Loucy (cell line): ENCODE measurements at regions not wholly inside any gene's neighbourhood (a gene's known extent, or its start where the extent isn't known, plus 50 kb on each side); places are given as distances from the start of the nearest gene placed in this dataset.
A peak's percentile ranks its signal among the peaks of the same experiment; 100 is the strongest.

Experiments
- H2AFZ ChIP-seq: fragments of 200-600 bp; sonication (generic); 2 replicates; pipeline ENCODE4 v1.6.0; 2016; ENCODE audit warnings: antibody characterized with exemption, mild to moderate bottlenecking, low read length, moderate library complexity
- H3F3A ChIP-seq: fragments of 200-600 bp; 2 replicates; pipeline ENCODE4 v1.6.0; 2016; ENCODE audit warnings: antibody characterized with exemption, low read depth, mild to moderate bottlenecking
- H3K27me3 ChIP-seq: fragments of 200-600 bp; sonication (generic); 2 replicates; pipeline ENCODE4 v1.6.1; 2014; ENCODE audit warnings: low read length, mild to moderate bottlenecking; ENCODE audit not compliant: insufficient read depth, poor library complexity, severe bottlenecking
- H3K36me3 ChIP-seq: fragments of 200-600 bp; sonication (generic); 2 replicates; pipeline ENCODE4 v1.6.1; 2016; ENCODE audit warnings: low read length; ENCODE audit not compliant: insufficient read depth
- H3K4me1 ChIP-seq: fragments of 200-600 bp; sonication (generic); 2 replicates; pipeline ENCODE4 v1.5.1; 2014; ENCODE audit warnings: low read length, mild to moderate bottlenecking; ENCODE audit not compliant: insufficient read depth, poor library complexity, severe bottlenecking
- H3K4me2 ChIP-seq: fragments of 200-600 bp; sonication (generic); 2 replicates; pipeline ENCODE4 v1.6.0; 2014; ENCODE audit warnings: antibody characterized with exemption, low read length, low read depth, mild to moderate bottlenecking; ENCODE audit not compliant: poor library complexity, severe bottlenecking
- H3K4me3 ChIP-seq: fragments of 200-600 bp; sonication (generic); 2 replicates; pipeline ENCODE4 v1.5.1; 2014; ENCODE audit warnings: low read length, mild to moderate bottlenecking, mixed read lengths; ENCODE audit not compliant: poor library complexity, severe bottlenecking
- H3K79me2 ChIP-seq: fragments of 200-600 bp; sonication (generic); 2 replicates; pipeline ENCODE4 v1.6.1; 2014; ENCODE audit warnings: low read length; ENCODE audit not compliant: insufficient read depth
- H3K9ac ChIP-seq: fragments of 200-600 bp; sonication (generic); 2 replicates; pipeline ENCODE4 v1.6.0; 2014; ENCODE audit warnings: mild to moderate bottlenecking, low read depth, low read length, moderate library complexity; ENCODE audit not compliant: poor library complexity, severe bottlenecking
- H3K9me2 ChIP-seq: fragments of 200-600 bp; sonication (generic); replicated peaks from 2 replicates; pipeline ENCODE4 v1.6.1; 2016; ENCODE audit warnings: low read depth, low read length, mixed read lengths
- H3K9me3 ChIP-seq: fragments of 200-600 bp; sonication (generic); 2 replicates; pipeline ENCODE4 v1.6.1; 2014; ENCODE audit warnings: mild to moderate bottlenecking, antibody characterized with exemption, low read length, low read depth; ENCODE audit not compliant: insufficient read depth
- H4K20me1 ChIP-seq: fragments of 200-600 bp; sonication (generic); 2 replicates; pipeline ENCODE4 v1.6.0; 2014; ENCODE audit warnings: antibody characterized with exemption, low read length, mild to moderate bottlenecking; ENCODE audit not compliant: insufficient read depth, poor library complexity, severe bottlenecking
- CTCF ChIP-seq: fragments of 200-600 bp; sonication (generic); conservative IDR thresholded peaks from 2 replicates; pipeline ENCODE4 v1.5.1; 2014; ENCODE audit warnings: mild to moderate bottlenecking, antibody characterized with exemption, low read length
- EZH2phosphoT487 ChIP-seq: fragments of 200-600 bp; IDR thresholded peaks from 2 replicates; pipeline ENCODE4 v1.6.1; 2018; ENCODE audit warnings: antibody characterized with exemption, mild to moderate bottlenecking, moderate library complexity, borderline replicate concordance

DNA sequence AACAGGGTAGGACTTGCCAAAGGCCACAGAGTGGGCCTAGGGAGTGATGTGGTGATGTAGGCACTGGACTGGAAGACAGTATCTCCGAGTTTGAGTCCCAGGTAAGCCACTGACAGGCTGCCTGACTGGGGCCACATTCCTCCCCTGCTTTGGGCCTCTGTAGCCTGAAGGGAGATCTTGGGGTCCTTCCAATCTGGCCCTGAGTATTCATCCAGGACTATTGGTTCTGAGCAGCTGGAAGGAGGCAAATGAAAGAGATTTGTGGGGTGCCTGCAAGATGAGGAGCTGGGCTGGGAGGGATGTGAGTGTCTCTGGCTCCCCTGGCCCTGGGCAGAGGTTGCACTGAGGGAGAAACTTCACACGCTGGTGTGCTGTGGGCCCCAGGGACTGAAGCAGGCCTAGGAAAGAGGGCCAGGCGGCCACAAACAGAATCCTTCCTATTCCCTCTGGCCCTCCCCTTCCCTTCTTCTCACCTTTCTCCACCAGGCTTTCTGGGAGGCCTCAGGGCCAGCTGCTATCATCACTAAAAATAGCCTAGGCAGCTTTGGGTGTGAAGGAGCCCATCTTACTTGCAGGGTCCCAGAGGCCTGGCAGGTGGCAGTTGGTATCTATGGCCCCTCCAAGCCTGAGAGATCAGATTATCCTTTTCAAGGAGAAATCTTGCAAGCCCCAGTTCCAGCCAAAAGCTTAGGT, 70.1 kb downstream of the PJA1 start:
- Histone ChIP-seq H3K9me3 (no peaks in the 10 kb centered on the region), H4K20me1 (no peaks in the 10 kb centered on the region), H3K79me2 (no peaks in the 10 kb centered on the region), H3K9me2 (no peaks in the 10 kb centered on the region), H3K4me1 (no peaks in the 10 kb centered on the region), H3K9ac (no peak overlapping the region), H3K27me3 (no peaks in the 10 kb centered on the region), H2AFZ (no peak overlapping the region), H3K36me3 (no peaks in the 10 kb centered on the region), H3F3A (no peaks in the 10 kb centered on the region), H3K4me2 (no peak overlapping the region), H3K4me3 (no peak overlapping the region)
- TF ChIP-seq CTCF, result no peak
- TF ChIP-seq EZH2phosphoT487, result no peak

- H3K27me3 ChIP-seq, result no peaks in the 10 kb centered on the region
- no peaks in the 10 kb centered on the region for H3F3A ChIP-seq
- H3K9ac ChIP-seq, result no peak overlapping the region
- peak; percentile 61 for TF ChIP-seq CTCF
- no peak for TF ChIP-seq EZH2phosphoT487
- H4K20me1 ChIP-seq, result no peaks in the 10 kb centered on the region
- no peaks in the 10 kb centered on the region for H3K9me2 ChIP-seq
- no peak overlapping the region for H2AFZ ChIP-seq
- no peak overlapping the region for H3K4me2 ChIP-seq
- no peaks in the 10 kb centered on the region for H3K9me3 ChIP-seq
- no peaks in the 10 kb centered on the region for H3K36me3 ChIP-seq
- H3K4me3 ChIP-seq, result no peak overlapping the region
- no peaks in the 10 kb centered on the region for H3K4me1 ChIP-seq
- H3K79me2 ChIP-seq, result no peaks in the 10 kb centered on the region
These were observed 71.0 kb downstream of the PJA1 start for GRCh38 chrX:69093960-69094871.

DNA sequence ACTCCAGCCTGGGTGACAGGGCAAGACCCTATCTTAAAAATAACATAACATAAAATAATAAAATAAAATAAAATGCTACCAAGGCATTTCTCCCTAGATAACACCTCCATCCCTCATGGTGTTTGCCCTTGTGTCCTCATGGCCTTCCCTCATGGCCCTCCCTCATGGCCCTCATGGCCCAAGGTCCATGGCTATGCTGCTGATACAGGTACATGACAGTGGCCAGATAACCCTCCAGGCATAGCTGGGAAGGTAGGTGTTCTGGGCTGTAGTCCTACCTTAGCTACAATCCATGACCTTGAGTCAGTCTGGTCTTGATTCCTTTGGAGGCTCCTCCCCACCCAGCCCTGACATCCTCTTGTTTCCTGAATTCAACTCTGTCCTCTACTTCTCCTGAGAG, 75.2 kb downstream of the PJA1 start:
- no peaks in the 10 kb centered on the region for H3K79me2 ChIP-seq
- H3K4me3 ChIP-seq, result no peak overlapping the region
- no peaks in the 10 kb centered on the region for H3F3A ChIP-seq
- TF ChIP-seq CTCF (no peak), EZH2phosphoT487 (no peak)
- H3K9me2 ChIP-seq, result no peaks in the 10 kb centered on the region
- no peak overlapping the region for H3K4me2 ChIP-seq
- no peaks in the 10 kb centered on the region for H4K20me1 ChIP-seq
- H3K4me1 ChIP-seq, result no peaks in the 10 kb centered on the region
- H3K9ac ChIP-seq, result no peak overlapping the region
- H3K9me3 ChIP-seq, result no peaks in the 10 kb centered on the region
- H2AFZ ChIP-seq, result no peak overlapping the region
- no peaks in the 10 kb centered on the region for H3K36me3 ChIP-seq
- no peaks in the 10 kb centered on the region for H3K27me3 ChIP-seq
